Natural killer cell (primary cell): ENCODE measurements at regions not wholly inside any gene's neighbourhood (a gene's known extent, or its start where the extent isn't known, plus 50 kb on each side); places are given as distances from the start of the nearest gene placed in this dataset.

Experiments
- ATAC-seq, 3 donors: fragments of 150-1000 bp in 2 of 3; fragments of 200-7000 bp in 1 of 3; cut with Tn5 transposase; 1 replicate in 1 of 3; 2 replicates in 2 of 3; pipeline ENCODE4 v1.10.0; 2021; ENCODE audit warnings: mild to moderate bottlenecking in 2 of 3, moderate library complexity in 2 of 3
- DNase-seq, 2 donors: peaks; one replicate each; pipeline versions ENCODE4 v3.0.0 to v3.0.0-alpha.2; 2013 to 2021; ENCODE audit warnings: mixed read lengths in 1 of 2
- H3K27ac ChIP-seq: one replicate; pipeline ENCODE4 v1.5.1; 2013; ENCODE audit warnings: mild to moderate bottlenecking, low read length
- H3K27me3 ChIP-seq: one replicate; pipeline ENCODE4 v1.6.1; 2013; ENCODE audit warnings: low read length; ENCODE audit not compliant: control insufficient read depth, insufficient read depth
- H3K36me3 ChIP-seq: one replicate; pipeline ENCODE4 v1.6.1; 2013; ENCODE audit warnings: low read length; ENCODE audit not compliant: control insufficient read depth, insufficient read depth
- H3K4me1 ChIP-seq: one replicate; pipeline ENCODE4 v1.6.1; 2013; ENCODE audit warnings: low read length; ENCODE audit not compliant: control insufficient read depth, insufficient read depth
- H3K4me3 ChIP-seq: one replicate; pipeline ENCODE4 v1.5.1; 2013; ENCODE audit warnings: low read length
- H3K9me3 ChIP-seq: one replicate; pipeline ENCODE4 v1.6.1; 2013; ENCODE audit warnings: low read length; ENCODE audit not compliant: control insufficient read depth, insufficient read depth
- H3K27ac Mint-ChIP-seq, 2 donors: one replicate each; pipeline ENCODE4 v1.8.0; 2022; ENCODE audit warnings: mild to moderate bottlenecking in 2 of 2, mixed read lengths in 2 of 2, moderate library complexity in 1 of 2
- H3K27me3 Mint-ChIP-seq, 2 donors: one replicate each; pipeline ENCODE4 v1.8.0; 2022; ENCODE audit warnings: low read depth in 2 of 2, mixed read lengths in 2 of 2
- H3K36me3 Mint-ChIP-seq: one replicate; pipeline ENCODE4 v1.8.0; 2022; ENCODE audit warnings: mixed read lengths
- H3K4me1 Mint-ChIP-seq, 2 donors: one replicate each; pipeline ENCODE4 v1.8.0; 2022; ENCODE audit warnings: mixed read lengths in 2 of 2
- H3K4me3 Mint-ChIP-seq: one replicate; pipeline ENCODE4 v1.8.0; 2022; ENCODE audit warnings: mild to moderate bottlenecking, moderate library complexity, mixed read lengths
- H3K9me3 Mint-ChIP-seq, 2 donors: one replicate each; pipeline ENCODE4 v1.8.0; 2022; ENCODE audit warnings: mixed read lengths in 2 of 2
- WGBS: methylation state at CpG from one replicate; pipeline ENCODE4 v1.1.7; 2013; ENCODE audit warnings: missing lambda C conversion rate; ENCODE audit not compliant: insufficient coverage; 5-methylcytosine and 5-hydroxymethylcytosine counted together
- intact Hi-C: fragments of 100-400 bp; cut with micrococcal nuclease; formaldehyde crosslinking; loops from one replicate; pipeline ENCODE4 v1.14.2; 2022
- TF ChIP-seq, protein P1 (sequence below): fragments of 200-600 bp; IDR thresholded peaks from one replicate; pipeline ENCODE4 v1.8.0; 2022; ENCODE audit warnings: antibody characterized with exemption

DNA sequence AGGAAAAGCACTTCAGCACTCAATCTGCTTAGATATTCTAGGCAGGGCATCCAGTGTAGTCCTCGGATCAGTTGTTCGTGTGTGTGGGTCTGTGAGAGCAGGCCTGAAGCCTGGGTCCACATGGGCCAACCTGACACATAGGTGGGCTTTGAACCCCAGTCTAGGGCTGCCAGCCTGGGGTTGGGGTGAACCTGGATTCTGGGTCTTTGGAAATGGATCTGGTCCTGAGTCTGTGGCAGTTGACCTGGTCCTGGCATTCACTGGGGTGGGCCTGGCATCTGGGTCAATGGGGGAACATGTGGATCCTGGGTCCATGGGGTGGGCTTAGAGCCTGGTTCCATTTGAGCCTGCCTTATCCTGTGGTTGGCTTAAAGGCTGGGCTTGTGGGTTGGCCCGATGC is 492.6 kb upstream of the MAN1A1 start:
- Histone ChIP-seq H3K9me3 (no peaks in the 10 kb centered on the region), H3K4me1 (no peaks in the 10 kb centered on the region), H3K27ac (no peak overlapping the region), H3K27me3 (peaks cover 3% of the 10 kb centered on the region), H3K36me3 (no peaks in the 10 kb centered on the region), H3K4me3 (no peak overlapping the region)
- TF ChIP-seq, protein P1, sequence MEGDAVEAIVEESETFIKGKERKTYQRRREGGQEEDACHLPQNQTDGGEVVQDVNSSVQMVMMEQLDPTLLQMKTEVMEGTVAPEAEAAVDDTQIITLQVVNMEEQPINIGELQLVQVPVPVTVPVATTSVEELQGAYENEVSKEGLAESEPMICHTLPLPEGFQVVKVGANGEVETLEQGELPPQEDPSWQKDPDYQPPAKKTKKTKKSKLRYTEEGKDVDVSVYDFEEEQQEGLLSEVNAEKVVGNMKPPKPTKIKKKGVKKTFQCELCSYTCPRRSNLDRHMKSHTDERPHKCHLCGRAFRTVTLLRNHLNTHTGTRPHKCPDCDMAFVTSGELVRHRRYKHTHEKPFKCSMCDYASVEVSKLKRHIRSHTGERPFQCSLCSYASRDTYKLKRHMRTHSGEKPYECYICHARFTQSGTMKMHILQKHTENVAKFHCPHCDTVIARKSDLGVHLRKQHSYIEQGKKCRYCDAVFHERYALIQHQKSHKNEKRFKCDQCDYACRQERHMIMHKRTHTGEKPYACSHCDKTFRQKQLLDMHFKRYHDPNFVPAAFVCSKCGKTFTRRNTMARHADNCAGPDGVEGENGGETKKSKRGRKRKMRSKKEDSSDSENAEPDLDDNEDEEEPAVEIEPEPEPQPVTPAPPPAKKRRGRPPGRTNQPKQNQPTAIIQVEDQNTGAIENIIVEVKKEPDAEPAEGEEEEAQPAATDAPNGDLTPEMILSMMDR, result no peak
- Mint-ChIP-seq H3K36me3 (no peaks in the 10 kb centered on the region), H3K4me1 (no peaks in the 10 kb centered on the region), H3K27ac (no peak overlapping the region), H3K9me3 (peaks cover 4 to 14% of the 10 kb centered on the region in 2 donors), H3K4me3 (no peak overlapping the region), H3K27me3 (no peaks in the 10 kb centered on the region)
- ATAC-seq (no peak), DNase-seq (no peak)
- 78% methylated on average over 3 of the region's 3 CpGs for WGBS
- intact Hi-C loops, result no loop called here

DNA sequence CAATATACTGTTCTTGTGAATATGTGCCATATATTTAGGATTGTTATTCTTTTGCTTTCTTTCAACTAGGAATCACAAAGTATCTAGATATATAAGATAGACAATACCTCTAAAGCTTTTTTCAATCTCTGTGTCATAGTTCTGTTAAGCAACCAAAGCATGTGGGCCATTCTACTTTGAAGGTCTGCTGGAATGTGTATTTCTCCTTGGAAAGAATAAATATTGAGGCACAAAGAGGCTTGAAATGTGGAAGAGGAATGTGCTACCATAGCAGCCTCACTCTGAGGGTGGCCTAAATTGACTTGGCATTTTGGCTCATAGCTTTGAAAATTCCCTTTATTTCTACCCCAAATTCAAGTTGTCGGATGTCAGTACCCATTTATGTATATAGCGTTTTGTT is 488.5 kb upstream of the MAN1A1 start:
- no peak overlapping the region for H3K4me3 Mint-ChIP-seq
- TF ChIP-seq, protein P1, result no peak
- H3K27me3 ChIP-seq, result peaks cover 3% of the 10 kb centered on the region
- H3K4me1 Mint-ChIP-seq, result no peaks in the 10 kb centered on the region
- no peaks in the 10 kb centered on the region for H3K36me3 ChIP-seq
- intact Hi-C loops, result no loop called here
- no peaks in the 10 kb centered on the region for H3K9me3 ChIP-seq
- H3K9me3 Mint-ChIP-seq, result peaks cover 4 to 14% of the 10 kb centered on the region in 2 donors
- no peak for ATAC-seq
- H3K27me3 Mint-ChIP-seq, result no peaks in the 10 kb centered on the region
- no peak overlapping the region for H3K27ac Mint-ChIP-seq
- 100% methylated on average over 2 of the region's 2 CpGs for WGBS
- no peak overlapping the region for H3K27ac ChIP-seq
- no peaks in the 10 kb centered on the region for H3K4me1 ChIP-seq
- H3K36me3 Mint-ChIP-seq, result no peaks in the 10 kb centered on the region
- no peak for DNase-seq
- H3K4me3 ChIP-seq, result no peak overlapping the region

DNA sequence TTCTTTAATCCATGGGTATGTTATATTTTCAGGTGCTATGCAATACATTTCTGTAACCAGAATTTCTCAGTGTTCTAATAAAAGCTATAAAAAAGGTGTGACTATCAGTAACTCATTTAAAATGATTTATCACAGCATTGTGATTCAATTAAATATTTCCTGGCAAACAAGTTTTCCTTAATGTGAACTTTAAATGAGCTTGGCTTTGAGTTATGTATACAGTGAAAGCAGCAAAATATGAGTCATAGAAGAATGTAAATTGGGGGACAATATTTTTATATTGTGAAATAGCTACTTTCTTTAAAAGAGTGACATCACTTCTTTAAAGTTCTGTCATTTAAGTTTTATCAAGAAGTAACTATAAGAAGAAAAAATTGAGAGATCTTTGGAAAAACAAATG is 484.9 kb upstream of the MAN1A1 start:
- intact Hi-C loops, result no loop called here
- Histone ChIP-seq H3K36me3 (no peaks in the 10 kb centered on the region), H3K27ac (no peak overlapping the region), H3K27me3 (no peaks in the 10 kb centered on the region), H3K4me3 (no peak overlapping the region), H3K9me3 (no peaks in the 10 kb centered on the region), H3K4me1 (no peaks in the 10 kb centered on the region)
- no peaks in the 10 kb centered on the region for H3K27me3 Mint-ChIP-seq
- H3K4me3 Mint-ChIP-seq, result no peak overlapping the region
- TF ChIP-seq, protein P1, result no peak
- peaks cover 0 to 1% of the 10 kb centered on the region in 2 donors for H3K9me3 Mint-ChIP-seq
- H3K27ac Mint-ChIP-seq, result no peak overlapping the region
- ATAC-seq (no peak), DNase-seq (no peak)
- H3K36me3 Mint-ChIP-seq, result no peaks in the 10 kb centered on the region
- H3K4me1 Mint-ChIP-seq, result no peaks in the 10 kb centered on the region

DNA sequence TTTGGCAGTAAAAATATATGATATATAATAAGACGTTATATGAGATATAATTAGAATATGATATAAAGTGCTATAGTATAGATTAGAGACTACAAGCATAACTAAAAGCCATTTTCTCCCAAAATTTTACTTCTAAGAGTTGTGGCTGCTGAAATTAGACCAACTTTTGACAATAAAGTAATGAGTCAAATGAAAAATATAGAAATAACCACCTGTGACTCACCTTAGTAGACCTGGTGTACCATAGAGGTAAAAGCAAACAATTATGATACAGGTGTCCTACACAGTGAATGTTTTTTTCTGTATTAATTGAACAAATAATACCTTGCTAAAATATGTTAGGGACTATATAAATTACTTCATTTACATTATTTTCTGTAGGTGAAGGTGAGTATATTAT is 482.9 kb upstream of the MAN1A1 start:
- Mint-ChIP-seq H3K36me3 (no peaks in the 10 kb centered on the region), H3K4me1 (no peaks in the 10 kb centered on the region), H3K27ac (no peak overlapping the region), H3K9me3 (no peaks in the 10 kb centered on the region), H3K4me3 (no peak overlapping the region), H3K27me3 (no peaks in the 10 kb centered on the region)
- TF ChIP-seq, protein P1, result no peak
- Histone ChIP-seq H3K27me3 (no peaks in the 10 kb centered on the region), H3K9me3 (no peaks in the 10 kb centered on the region), H3K4me3 (no peak overlapping the region), H3K4me1 (no peaks in the 10 kb centered on the region), H3K27ac (no peak overlapping the region), H3K36me3 (no peaks in the 10 kb centered on the region)
- ATAC-seq, result no peak
- intact Hi-C loops, result no loop called here
- WGBS, result no CpG with 5 or more reads among the region's 1 CpG
- no peak for DNase-seq
